H9 (cell line): ENCODE measurements at regions not wholly inside any gene's neighbourhood (a gene's known extent, or its start where the extent isn't known, plus 50 kb on each side); places are given as distances from the start of the nearest gene placed in this dataset.

Experiments used
- DNase-seq: peaks from one replicate; pipeline ENCODE4 v3.0.0-alpha.2; 2017
- H2AFZ ChIP-seq: one replicate; pipeline ENCODE4 v1.6.1; 2013; ENCODE audit warnings: mild to moderate bottlenecking, low read length, control low read depth, moderate library complexity
- H2AK5ac ChIP-seq: 2 replicates; pipeline ENCODE4 v1.6.1; 2013; ENCODE audit warnings: low read length, control low read depth, mixed read lengths; ENCODE audit not compliant: insufficient read length
- H2BK120ac ChIP-seq: one replicate; pipeline ENCODE4 v1.6.1; 2013; ENCODE audit warnings: low read depth, mild to moderate bottlenecking, low read length, control low read depth, inconsistent platforms; ENCODE audit not compliant: poor library complexity, severe bottlenecking
- H2BK12ac ChIP-seq: 2 replicates; pipeline ENCODE4 v1.6.1; 2013; ENCODE audit warnings: low read length, control low read depth, mixed read lengths, low read depth; ENCODE audit not compliant: insufficient read length
- H2BK15ac ChIP-seq: 2 replicates; pipeline ENCODE4 v1.6.1; 2013; ENCODE audit warnings: low read depth, low read length, control low read depth
- H2BK20ac ChIP-seq: one replicate; pipeline ENCODE4 v1.6.1; 2013; ENCODE audit warnings: low read depth, mild to moderate bottlenecking, low read length, control low read depth, inconsistent platforms; ENCODE audit not compliant: poor library complexity, severe bottlenecking
- H2BK5ac ChIP-seq: 2 replicates; pipeline ENCODE4 v1.6.1; 2013; ENCODE audit warnings: low read length, control low read depth, mixed read lengths; ENCODE audit not compliant: insufficient read length
- H3K14ac ChIP-seq: 2 replicates; pipeline ENCODE4 v1.6.1; 2013; ENCODE audit warnings: low read length, control low read depth; ENCODE audit not compliant: insufficient read depth
- H3K18ac ChIP-seq: 2 replicates; pipeline ENCODE4 v1.6.1; 2013; ENCODE audit warnings: low read depth, mild to moderate bottlenecking, mixed read lengths, low read length, control low read depth; ENCODE audit not compliant: insufficient read length
- H3K23ac ChIP-seq: 2 replicates; pipeline ENCODE4 v1.6.1; 2013; ENCODE audit warnings: low read length, control low read depth, mixed read lengths, low read depth; ENCODE audit not compliant: insufficient read length
- H3K23me2 ChIP-seq: 2 replicates; pipeline ENCODE4 v1.6.1; 2013; ENCODE audit warnings: low read depth, mild to moderate bottlenecking, mixed read lengths, low read length, control low read depth; ENCODE audit not compliant: insufficient read length, poor library complexity, severe bottlenecking
- H3K27ac ChIP-seq: 2 replicates; pipeline ENCODE4 v1.5.1; 2013; ENCODE audit warnings: low read length, control low read depth, mixed read lengths, low read depth; ENCODE audit not compliant: insufficient read length
- H3K27me3 ChIP-seq: 2 replicates; pipeline ENCODE4 v1.6.1; 2013; ENCODE audit warnings: low read length, control low read depth, inconsistent platforms; ENCODE audit not compliant: insufficient read depth
- H3K4ac ChIP-seq: 2 replicates; pipeline ENCODE4 v1.6.1; 2013; ENCODE audit warnings: low read depth, mild to moderate bottlenecking, control low read depth, inconsistent platforms, low read length, moderate library complexity
- H3K4me1 ChIP-seq: 2 replicates; pipeline ENCODE4 v1.6.1; 2013; ENCODE audit warnings: low read length, control low read depth, inconsistent platforms; ENCODE audit not compliant: insufficient read depth
- H3K4me2 ChIP-seq: 2 replicates; pipeline ENCODE4 v1.6.1; 2013; ENCODE audit warnings: low read length, control low read depth, mixed read lengths; ENCODE audit not compliant: insufficient read length, insufficient read depth
- H3K56ac ChIP-seq: 2 replicates; pipeline ENCODE4 v1.6.1; 2013; ENCODE audit warnings: low read depth, mild to moderate bottlenecking, mixed read lengths, low read length, control low read depth; ENCODE audit not compliant: insufficient read length
- H3K79me1 ChIP-seq: 2 replicates; pipeline ENCODE4 v1.6.1; 2013; ENCODE audit warnings: low read depth, mild to moderate bottlenecking, moderate library complexity, low read length, control low read depth, inconsistent platforms; ENCODE audit not compliant: insufficient read depth, poor library complexity, severe bottlenecking
- H3K79me2 ChIP-seq: 2 replicates; pipeline ENCODE4 v1.6.1; 2013; ENCODE audit warnings: low read length, control low read depth, inconsistent platforms; ENCODE audit not compliant: insufficient read depth
- H3K9ac ChIP-seq: 2 replicates; pipeline ENCODE4 v1.6.1; 2013; ENCODE audit warnings: low read length, control low read depth, mixed read lengths; ENCODE audit not compliant: insufficient read length; ENCODE audit errors: extremely low read depth
- H3K9me3 ChIP-seq: one replicate; pipeline ENCODE4 v1.6.1; 2013; ENCODE audit warnings: low read depth, low read length, inconsistent platforms; ENCODE audit not compliant: control insufficient read depth
- H3T11ph ChIP-seq: one replicate; pipeline ENCODE4 v1.6.1; 2013; ENCODE audit warnings: mild to moderate bottlenecking, low read length, control low read depth, inconsistent platforms
- H4K20me1 ChIP-seq: one replicate; pipeline ENCODE4 v1.6.1; 2013; ENCODE audit not compliant: control insufficient read depth, insufficient read length, insufficient read depth
- H4K5ac ChIP-seq: 2 replicates; pipeline ENCODE4 v1.6.1; 2013; ENCODE audit warnings: low read depth, mild to moderate bottlenecking, mixed read lengths, low read length, control low read depth; ENCODE audit not compliant: insufficient read length
- H4K8ac ChIP-seq: replicated peaks from 2 replicates; pipeline ENCODE4 v1.6.1; 2013; ENCODE audit warnings: low read length, control low read depth, mixed read lengths, low read depth; ENCODE audit not compliant: insufficient read length
- H4K91ac ChIP-seq: 2 replicates; pipeline ENCODE4 v1.6.1; 2013; ENCODE audit warnings: low read depth, mild to moderate bottlenecking, moderate library complexity, mixed read lengths, low read length, control low read depth; ENCODE audit not compliant: insufficient read length
- H3K27ac Mint-ChIP-seq, 3 experiments: 2 replicates in 2 of 3; 3 replicates in 1 of 3; pipeline ENCODE4 v1.8.0; 2020 to 2021; ENCODE audit warnings: mixed read lengths in 3 of 3, mild to moderate bottlenecking in 1 of 3, moderate library complexity in 1 of 3
- H3K27me3 Mint-ChIP-seq: 2 replicates; pipeline ENCODE4 v1.8.0; 2021; ENCODE audit warnings: low read depth, mild to moderate bottlenecking, moderate library complexity, mixed read lengths
- H3K36me3 Mint-ChIP-seq, 3 experiments: 2 replicates in 2 of 3; 3 replicates in 1 of 3; pipeline ENCODE4 v1.8.0; 2020 to 2021; ENCODE audit warnings: low read depth in 3 of 3, mixed read lengths in 3 of 3; ENCODE audit not compliant: insufficient read depth in 1 of 3
- H3K4me1 Mint-ChIP-seq, 2 experiments: 2 replicates each; pipeline ENCODE4 v1.8.0; 2020; ENCODE audit warnings: mixed read lengths in 2 of 2
- H3K4me3 Mint-ChIP-seq, 2 experiments: 2 replicates in 1 of 2; 3 replicates in 1 of 2; pipeline ENCODE4 v1.8.0; 2020 to 2021; ENCODE audit warnings: mild to moderate bottlenecking in 2 of 2, mixed read lengths in 2 of 2, moderate library complexity in 1 of 2
- H3K9me3 Mint-ChIP-seq, 2 experiments: 2 replicates in 1 of 2; 3 replicates in 1 of 2; pipeline ENCODE4 v1.8.0; 2020; ENCODE audit warnings: mild to moderate bottlenecking in 2 of 2, mixed read lengths in 2 of 2, moderate library complexity in 1 of 2
- CTCF ChIP-seq: fragments of 200-600 bp; sonication (generic); conservative IDR thresholded peaks from 3 replicates; pipeline ENCODE4 v1.8.0; 2021; ENCODE audit warnings: antibody characterized with exemption, mild to moderate bottlenecking
- WGBS: extraction: QIAGEN DNeasy Blood & Tissue Kit; methylation state at CpG from one replicate; pipeline ENCODE4 v1.1.7; 2013; ENCODE audit warnings: missing lambda C conversion rate, low lambda C conversion rate, mixed read lengths; ENCODE audit not compliant: insufficient read length; ENCODE audit errors: extremely low coverage; 5-methylcytosine and 5-hydroxymethylcytosine counted together

- no peak overlapping the region for H3K4me2 ChIP-seq
- no peaks in the 10 kb centered on the region for H3K79me2 ChIP-seq
- H2BK120ac ChIP-seq: no peak overlapping the region
- H4K5ac ChIP-seq: no peak overlapping the region
- H2AK5ac ChIP-seq: no peak overlapping the region
- H3K4ac ChIP-seq: no peak overlapping the region
- no peaks in the 10 kb centered on the region for H3K79me1 ChIP-seq
- H3K27me3 ChIP-seq: 0 out of 2 replicates have a peak, but pooled peaks cover 2% of the 10 kb centered on the region
- H3K4me3 Mint-ChIP-seq: no peak overlapping the region
- no peaks in the 10 kb centered on the region for H4K20me1 ChIP-seq
- H2BK12ac ChIP-seq: no peak overlapping the region
- no peak overlapping the region for H4K91ac ChIP-seq
- H3K27ac ChIP-seq: no peak overlapping the region
- H3K4me1 Mint-ChIP-seq: peaks cover 13 to 17% of the 10 kb centered on the region in 2 experiments
- no peak for TF ChIP-seq CTCF
- no peak overlapping the region for H4K8ac ChIP-seq
- H2BK5ac ChIP-seq: no peak overlapping the region
- H3K14ac ChIP-seq: no peak overlapping the region
- peaks cover 11% of the 10 kb centered on the region for H3K27me3 Mint-ChIP-seq
- DNase-seq: no peak
- H3K4me1 ChIP-seq: peaks cover 4% of the 10 kb centered on the region; the same call in 1 of the 2 replicates
- no peak overlapping the region for H3K18ac ChIP-seq
- no peak overlapping the region for H3K9ac ChIP-seq
- no peaks in the 10 kb centered on the region for H3K23me2 ChIP-seq
- H3K9me3 ChIP-seq: no peaks in the 10 kb centered on the region
- no CpG with 5 or more reads among the region's 7 CpGs for WGBS
- no peak overlapping the region for H3K56ac ChIP-seq
- H2AFZ ChIP-seq: no peak overlapping the region
- no peaks in the 10 kb centered on the region; a peak in 1 of 7 replicates for H3K36me3 Mint-ChIP-seq
- no peak overlapping the region for H2BK15ac ChIP-seq
- no peak overlapping the region; a peak in 1 of 7 replicates for H3K27ac Mint-ChIP-seq
- no peak overlapping the region for H2BK20ac ChIP-seq
- no peak overlapping the region for H3T11ph ChIP-seq
- no peaks in the 10 kb centered on the region for H3K9me3 Mint-ChIP-seq
- H3K23ac ChIP-seq: no peak overlapping the region
These were observed 79.6 kb upstream of the SKOR2 start for GRCh38 chr18:47331026-47331425.
